ENCODE measurements at regions not wholly inside any gene's neighbourhood (a gene's known extent, or its start where the extent isn't known, plus 50 kb on each side); places are given as distances from the start of the nearest gene placed in this dataset.

DNA sequence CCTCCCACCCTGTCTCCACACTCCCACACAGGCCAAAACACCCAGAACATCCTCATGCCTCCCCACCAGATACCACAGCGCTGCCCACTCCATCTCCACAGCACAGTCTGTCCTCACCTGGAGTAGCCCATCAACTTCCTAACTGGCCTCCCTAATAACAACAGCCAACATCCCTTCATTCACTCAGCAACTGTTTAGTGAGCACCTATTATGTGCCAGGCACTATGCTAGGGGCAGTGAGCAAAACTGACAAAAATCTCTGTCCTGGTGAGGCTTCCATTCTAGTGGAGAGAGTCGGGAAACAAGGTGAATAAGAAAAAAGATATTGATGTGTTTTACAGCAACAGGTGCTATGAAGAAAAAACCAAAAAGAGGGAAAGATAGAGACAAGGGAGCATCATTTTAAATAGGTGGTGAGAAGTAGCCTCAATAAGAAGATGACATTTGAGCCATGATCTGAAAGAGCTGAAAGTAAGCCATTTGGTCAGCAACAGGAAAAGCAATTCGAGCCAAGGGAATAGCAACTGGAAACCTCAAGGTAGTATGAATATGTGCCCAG, 523.9 kb downstream of the SHQ1 start:
- DNase-seq = no peak
- Histone ChIP-seq H3K27me3 (no peaks in the 10 kb centered on the region), H3K4me1 (no peaks in the 10 kb centered on the region), H3K4me3 (no peak overlapping the region), H3K9me3 (no peaks in the 10 kb centered on the region), H3K27ac (no peak overlapping the region), H3K36me3 (no peaks in the 10 kb centered on the region)
- intact Hi-C loops (cut with DNase I; ENCODE audit: low total_unique reads) = no loop called here
- TF ChIP-seq, protein P1, sequence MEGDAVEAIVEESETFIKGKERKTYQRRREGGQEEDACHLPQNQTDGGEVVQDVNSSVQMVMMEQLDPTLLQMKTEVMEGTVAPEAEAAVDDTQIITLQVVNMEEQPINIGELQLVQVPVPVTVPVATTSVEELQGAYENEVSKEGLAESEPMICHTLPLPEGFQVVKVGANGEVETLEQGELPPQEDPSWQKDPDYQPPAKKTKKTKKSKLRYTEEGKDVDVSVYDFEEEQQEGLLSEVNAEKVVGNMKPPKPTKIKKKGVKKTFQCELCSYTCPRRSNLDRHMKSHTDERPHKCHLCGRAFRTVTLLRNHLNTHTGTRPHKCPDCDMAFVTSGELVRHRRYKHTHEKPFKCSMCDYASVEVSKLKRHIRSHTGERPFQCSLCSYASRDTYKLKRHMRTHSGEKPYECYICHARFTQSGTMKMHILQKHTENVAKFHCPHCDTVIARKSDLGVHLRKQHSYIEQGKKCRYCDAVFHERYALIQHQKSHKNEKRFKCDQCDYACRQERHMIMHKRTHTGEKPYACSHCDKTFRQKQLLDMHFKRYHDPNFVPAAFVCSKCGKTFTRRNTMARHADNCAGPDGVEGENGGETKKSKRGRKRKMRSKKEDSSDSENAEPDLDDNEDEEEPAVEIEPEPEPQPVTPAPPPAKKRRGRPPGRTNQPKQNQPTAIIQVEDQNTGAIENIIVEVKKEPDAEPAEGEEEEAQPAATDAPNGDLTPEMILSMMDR (IDR thresholded peaks at IDR 0.05) = no peak
- TF ChIP-seq POLR2A (IDR thresholded peaks at IDR 0.05) = no peak

DNA sequence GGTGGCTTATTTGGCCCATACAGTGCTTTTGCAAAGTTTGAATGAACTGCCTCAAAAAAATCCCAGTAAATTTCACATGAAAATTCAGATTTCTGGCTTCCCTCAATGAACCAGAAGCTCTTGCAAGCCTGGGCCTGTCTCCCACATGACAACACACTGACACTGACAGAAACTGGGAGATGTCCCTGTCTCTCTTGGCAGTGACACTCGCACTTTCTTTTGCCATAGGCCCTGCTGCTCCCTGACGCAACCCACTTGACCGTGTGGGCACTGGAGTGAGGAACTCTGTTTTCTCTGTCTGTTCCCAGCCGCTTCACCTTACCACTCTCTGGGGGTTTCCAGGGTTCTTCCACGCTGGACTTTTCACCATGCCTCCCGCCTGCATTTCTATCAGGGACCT, 524.5 kb downstream of the SHQ1 start:
- Histone ChIP-seq H3K4me1 (no peaks in the 10 kb centered on the region), H3K9me3 (no peaks in the 10 kb centered on the region), H3K27me3 (no peaks in the 10 kb centered on the region), H3K27ac (no peak overlapping the region), H3K4me3 (no peak overlapping the region), H3K36me3 (no peaks in the 10 kb centered on the region)
- TF ChIP-seq, protein P1 (IDR thresholded peaks at IDR 0.05) = no peak
- TF ChIP-seq POLR2A (IDR thresholded peaks at IDR 0.05) = no peak
- no peak for DNase-seq
- intact Hi-C loops (cut with DNase I; ENCODE audit: low total_unique reads) = no loop called here

DNA sequence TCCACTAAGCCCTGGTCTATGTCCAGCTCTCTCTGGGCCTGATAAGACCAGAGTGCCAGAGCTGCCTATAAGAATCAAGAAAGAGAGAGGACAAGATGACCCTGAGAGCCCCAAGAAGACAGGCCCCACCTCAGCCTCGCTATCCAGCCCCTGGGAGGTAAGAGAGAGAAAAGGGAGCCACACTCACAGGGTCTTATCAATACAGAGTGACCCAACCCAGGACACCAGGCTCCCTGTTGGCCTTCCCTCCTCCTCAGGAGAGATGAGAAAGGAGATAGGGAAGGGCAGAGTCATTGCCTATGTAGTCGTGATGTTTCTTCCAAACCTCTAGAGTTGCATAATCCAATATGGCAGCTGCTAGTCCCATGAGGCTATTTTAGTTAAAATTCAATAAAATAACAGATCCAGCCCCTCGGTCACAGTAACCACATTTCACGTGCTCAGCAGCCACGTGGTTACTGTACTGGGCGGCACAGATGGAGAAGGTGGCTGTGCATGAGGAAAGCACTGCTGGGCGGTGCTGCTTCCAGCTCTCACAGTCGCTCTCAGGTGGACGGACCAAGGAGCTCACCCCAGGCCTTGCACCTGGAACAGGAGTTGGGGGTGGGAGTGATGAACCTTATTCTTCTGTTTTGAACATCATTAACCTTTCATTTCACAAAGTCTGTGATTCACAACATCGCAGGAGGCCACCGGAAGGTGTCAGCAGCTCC, 525.8 kb downstream of the SHQ1 start:
- Histone ChIP-seq H3K9me3 (no peaks in the 10 kb centered on the region), H3K36me3 (no peaks in the 10 kb centered on the region), H3K27ac (no peak overlapping the region), H3K27me3 (no peaks in the 10 kb centered on the region), H3K4me1 (no peaks in the 10 kb centered on the region), H3K4me3 (no peak overlapping the region)
- TF ChIP-seq POLR2A (IDR thresholded peaks at IDR 0.05) = no peak
- TF ChIP-seq, protein P1 (IDR thresholded peaks at IDR 0.05) = no peak
- no peak for DNase-seq
- intact Hi-C loops (cut with DNase I; ENCODE audit: low total_unique reads) = no loop called here

DNA sequence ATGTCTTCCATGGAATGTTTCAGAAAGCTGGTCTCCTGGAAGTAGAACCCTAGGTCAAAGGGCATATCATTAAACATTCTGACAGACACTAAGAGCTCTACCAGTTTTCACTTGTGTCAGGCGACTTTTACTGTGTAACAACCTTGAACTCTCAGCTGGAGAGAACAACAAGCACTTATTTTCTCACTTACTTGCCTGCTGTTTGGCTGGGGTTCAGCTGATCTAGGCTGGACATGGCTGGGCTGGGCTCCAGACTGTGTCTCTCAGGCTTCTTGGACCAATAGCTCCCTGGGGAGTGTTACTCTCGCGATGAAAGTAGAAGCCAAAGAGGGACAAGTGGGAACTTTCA, 527.3 kb downstream of the SHQ1 start:
- TF ChIP-seq, protein P1 (IDR thresholded peaks at IDR 0.05) = no peak
- no peak for TF ChIP-seq POLR2A (IDR thresholded peaks at IDR 0.05)
- Histone ChIP-seq H3K9me3 (no peaks in the 10 kb centered on the region), H3K27me3 (no peaks in the 10 kb centered on the region), H3K27ac (no peak overlapping the region), H3K36me3 (no peaks in the 10 kb centered on the region), H3K4me3 (no peak overlapping the region), H3K4me1 (no peaks in the 10 kb centered on the region)
- DNase-seq = no peak
- intact Hi-C loops (cut with DNase I; ENCODE audit: low total_unique reads) = no loop called here

DNA sequence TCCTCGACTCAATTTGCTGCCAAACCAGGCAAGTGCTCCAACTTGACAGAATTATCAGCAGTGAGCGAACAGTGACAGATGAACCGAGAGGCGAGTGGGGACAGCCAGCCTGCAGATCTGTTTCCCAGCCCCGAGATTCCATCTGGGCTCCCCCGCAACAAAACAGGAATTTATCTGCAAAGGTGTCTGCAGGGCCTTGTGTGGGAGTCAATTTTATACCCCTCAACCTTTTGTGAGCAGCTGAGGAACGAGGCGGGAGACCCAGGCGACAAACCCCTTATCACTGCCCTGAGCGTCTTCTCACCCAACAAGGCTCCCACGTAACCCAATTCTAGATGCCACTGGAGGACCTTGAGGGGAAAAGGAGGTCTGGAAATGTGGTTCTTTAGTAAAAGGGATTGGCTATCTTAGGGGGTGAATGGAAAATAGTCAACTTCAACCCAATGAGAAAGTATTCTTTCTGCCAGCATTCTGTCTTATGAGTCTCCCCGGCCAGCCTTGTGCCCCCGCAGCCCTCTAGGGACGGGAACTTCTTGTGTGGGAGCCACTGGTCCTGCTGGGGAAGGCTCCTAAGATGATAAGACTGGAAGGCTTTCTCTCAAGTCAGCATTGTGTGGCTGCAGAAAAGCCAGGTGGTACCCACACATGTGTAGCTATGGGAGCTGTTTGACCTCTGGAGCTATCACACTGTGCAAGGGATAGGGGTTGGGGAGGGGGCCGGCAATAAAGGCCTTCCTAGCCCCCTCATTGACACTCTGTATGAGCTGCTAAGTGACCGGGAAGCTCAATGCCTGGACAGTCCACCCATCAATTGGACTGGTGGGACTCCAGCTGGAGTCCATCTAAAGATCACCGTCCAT, 527.9 kb downstream of the SHQ1 start:
- Histone ChIP-seq H3K27ac (no peak overlapping the region), H3K4me3 (no peak overlapping the region), H3K27me3 (no peaks in the 10 kb centered on the region), H3K4me1 (no peaks in the 10 kb centered on the region), H3K36me3 (no peaks in the 10 kb centered on the region), H3K9me3 (no peaks in the 10 kb centered on the region)
- TF ChIP-seq POLR2A (IDR thresholded peaks at IDR 0.05) = no peak
- TF ChIP-seq, protein P1 (IDR thresholded peaks at IDR 0.05) = no peak
- DNase-seq = no peak
- intact Hi-C loops (cut with DNase I; ENCODE audit: low total_unique reads) = no loop called here
